ENCODE measurements at regions not wholly inside any gene's neighbourhood (a gene's known extent, or its start where the extent isn't known, plus 50 kb on each side); places are given as distances from the start of the nearest gene placed in this dataset.

DNA sequence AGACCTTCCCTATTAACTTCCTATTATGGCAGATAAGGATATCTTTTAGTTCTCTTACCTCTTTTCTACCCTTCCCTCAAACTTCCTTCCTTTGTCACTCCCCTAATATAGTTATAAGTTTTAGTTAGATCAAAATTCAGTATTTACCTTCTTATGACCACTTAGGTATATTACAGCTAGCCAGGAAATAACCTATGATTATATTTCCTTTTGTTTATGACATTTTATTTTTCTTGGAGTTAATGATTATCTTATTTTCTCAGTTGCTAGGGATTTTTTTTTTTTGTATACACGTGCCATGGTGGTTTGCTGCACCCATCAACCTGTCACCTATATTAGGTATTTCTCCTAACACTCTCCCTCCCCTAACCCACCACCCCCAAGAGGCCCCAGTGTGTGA is 88.2 kb upstream of the ZBED5 start (continued):
- no peak for TF ChIP-seq GABPA (IDR thresholded peaks at IDR 0.05; ENCODE audit: borderline replicate concordance, insufficient read depth, low read length)
- no peak for TF ChIP-seq JUN (IDR thresholded peaks at IDR 0.05; ENCODE audit: low read depth, low read length)
- TF ChIP-seq RFX5 (IDR thresholded peaks at IDR 0.05; ENCODE audit: borderline replicate concordance, low read depth, low read length), result no peak
- TF ChIP-seq, protein P1, sequence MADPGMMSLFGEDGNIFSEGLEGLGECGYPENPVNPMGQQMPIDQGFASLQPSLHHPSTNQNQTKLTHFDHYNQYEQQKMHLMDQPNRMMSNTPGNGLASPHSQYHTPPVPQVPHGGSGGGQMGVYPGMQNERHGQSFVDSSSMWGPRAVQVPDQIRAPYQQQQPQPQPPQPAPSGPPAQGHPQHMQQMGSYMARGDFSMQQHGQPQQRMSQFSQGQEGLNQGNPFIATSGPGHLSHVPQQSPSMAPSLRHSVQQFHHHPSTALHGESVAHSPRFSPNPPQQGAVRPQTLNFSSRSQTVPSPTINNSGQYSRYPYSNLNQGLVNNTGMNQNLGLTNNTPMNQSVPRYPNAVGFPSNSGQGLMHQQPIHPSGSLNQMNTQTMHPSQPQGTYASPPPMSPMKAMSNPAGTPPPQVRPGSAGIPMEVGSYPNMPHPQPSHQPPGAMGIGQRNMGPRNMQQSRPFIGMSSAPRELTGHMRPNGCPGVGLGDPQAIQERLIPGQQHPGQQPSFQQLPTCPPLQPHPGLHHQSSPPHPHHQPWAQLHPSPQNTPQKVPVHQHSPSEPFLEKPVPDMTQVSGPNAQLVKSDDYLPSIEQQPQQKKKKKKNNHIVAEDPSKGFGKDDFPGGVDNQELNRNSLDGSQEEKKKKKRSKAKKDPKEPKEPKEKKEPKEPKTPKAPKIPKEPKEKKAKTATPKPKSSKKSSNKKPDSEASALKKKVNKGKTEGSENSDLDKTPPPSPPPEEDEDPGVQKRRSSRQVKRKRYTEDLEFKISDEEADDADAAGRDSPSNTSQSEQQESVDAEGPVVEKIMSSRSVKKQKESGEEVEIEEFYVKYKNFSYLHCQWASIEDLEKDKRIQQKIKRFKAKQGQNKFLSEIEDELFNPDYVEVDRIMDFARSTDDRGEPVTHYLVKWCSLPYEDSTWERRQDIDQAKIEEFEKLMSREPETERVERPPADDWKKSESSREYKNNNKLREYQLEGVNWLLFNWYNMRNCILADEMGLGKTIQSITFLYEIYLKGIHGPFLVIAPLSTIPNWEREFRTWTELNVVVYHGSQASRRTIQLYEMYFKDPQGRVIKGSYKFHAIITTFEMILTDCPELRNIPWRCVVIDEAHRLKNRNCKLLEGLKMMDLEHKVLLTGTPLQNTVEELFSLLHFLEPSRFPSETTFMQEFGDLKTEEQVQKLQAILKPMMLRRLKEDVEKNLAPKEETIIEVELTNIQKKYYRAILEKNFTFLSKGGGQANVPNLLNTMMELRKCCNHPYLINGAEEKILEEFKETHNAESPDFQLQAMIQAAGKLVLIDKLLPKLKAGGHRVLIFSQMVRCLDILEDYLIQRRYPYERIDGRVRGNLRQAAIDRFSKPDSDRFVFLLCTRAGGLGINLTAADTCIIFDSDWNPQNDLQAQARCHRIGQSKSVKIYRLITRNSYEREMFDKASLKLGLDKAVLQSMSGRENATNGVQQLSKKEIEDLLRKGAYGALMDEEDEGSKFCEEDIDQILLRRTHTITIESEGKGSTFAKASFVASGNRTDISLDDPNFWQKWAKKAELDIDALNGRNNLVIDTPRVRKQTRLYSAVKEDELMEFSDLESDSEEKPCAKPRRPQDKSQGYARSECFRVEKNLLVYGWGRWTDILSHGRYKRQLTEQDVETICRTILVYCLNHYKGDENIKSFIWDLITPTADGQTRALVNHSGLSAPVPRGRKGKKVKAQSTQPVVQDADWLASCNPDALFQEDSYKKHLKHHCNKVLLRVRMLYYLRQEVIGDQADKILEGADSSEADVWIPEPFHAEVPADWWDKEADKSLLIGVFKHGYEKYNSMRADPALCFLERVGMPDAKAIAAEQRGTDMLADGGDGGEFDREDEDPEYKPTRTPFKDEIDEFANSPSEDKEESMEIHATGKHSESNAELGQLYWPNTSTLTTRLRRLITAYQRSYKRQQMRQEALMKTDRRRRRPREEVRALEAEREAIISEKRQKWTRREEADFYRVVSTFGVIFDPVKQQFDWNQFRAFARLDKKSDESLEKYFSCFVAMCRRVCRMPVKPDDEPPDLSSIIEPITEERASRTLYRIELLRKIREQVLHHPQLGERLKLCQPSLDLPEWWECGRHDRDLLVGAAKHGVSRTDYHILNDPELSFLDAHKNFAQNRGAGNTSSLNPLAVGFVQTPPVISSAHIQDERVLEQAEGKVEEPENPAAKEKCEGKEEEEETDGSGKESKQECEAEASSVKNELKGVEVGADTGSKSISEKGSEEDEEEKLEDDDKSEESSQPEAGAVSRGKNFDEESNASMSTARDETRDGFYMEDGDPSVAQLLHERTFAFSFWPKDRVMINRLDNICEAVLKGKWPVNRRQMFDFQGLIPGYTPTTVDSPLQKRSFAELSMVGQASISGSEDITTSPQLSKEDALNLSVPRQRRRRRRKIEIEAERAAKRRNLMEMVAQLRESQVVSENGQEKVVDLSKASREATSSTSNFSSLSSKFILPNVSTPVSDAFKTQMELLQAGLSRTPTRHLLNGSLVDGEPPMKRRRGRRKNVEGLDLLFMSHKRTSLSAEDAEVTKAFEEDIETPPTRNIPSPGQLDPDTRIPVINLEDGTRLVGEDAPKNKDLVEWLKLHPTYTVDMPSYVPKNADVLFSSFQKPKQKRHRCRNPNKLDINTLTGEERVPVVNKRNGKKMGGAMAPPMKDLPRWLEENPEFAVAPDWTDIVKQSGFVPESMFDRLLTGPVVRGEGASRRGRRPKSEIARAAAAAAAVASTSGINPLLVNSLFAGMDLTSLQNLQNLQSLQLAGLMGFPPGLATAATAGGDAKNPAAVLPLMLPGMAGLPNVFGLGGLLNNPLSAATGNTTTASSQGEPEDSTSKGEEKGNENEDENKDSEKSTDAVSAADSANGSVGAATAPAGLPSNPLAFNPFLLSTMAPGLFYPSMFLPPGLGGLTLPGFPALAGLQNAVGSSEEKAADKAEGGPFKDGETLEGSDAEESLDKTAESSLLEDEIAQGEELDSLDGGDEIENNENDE (IDR thresholded peaks at IDR 0.05; ENCODE audit: insufficient replicate concordance, low read length), result no peak
- TF ChIP-seq, protein P2, sequence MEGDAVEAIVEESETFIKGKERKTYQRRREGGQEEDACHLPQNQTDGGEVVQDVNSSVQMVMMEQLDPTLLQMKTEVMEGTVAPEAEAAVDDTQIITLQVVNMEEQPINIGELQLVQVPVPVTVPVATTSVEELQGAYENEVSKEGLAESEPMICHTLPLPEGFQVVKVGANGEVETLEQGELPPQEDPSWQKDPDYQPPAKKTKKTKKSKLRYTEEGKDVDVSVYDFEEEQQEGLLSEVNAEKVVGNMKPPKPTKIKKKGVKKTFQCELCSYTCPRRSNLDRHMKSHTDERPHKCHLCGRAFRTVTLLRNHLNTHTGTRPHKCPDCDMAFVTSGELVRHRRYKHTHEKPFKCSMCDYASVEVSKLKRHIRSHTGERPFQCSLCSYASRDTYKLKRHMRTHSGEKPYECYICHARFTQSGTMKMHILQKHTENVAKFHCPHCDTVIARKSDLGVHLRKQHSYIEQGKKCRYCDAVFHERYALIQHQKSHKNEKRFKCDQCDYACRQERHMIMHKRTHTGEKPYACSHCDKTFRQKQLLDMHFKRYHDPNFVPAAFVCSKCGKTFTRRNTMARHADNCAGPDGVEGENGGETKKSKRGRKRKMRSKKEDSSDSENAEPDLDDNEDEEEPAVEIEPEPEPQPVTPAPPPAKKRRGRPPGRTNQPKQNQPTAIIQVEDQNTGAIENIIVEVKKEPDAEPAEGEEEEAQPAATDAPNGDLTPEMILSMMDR (IDR thresholded peaks at IDR 0.05; ENCODE audit: control extremely low read depth in 1 of 3, insufficient read depth in 1 of 3, low read depth in 1 of 3, low read length in 3 of 3), result no peak

All from H1 (cell line).